ENCODE measurements at regions not wholly inside any gene's neighbourhood (a gene's known extent, or its start where the extent isn't known, plus 50 kb on each side); places are given as distances from the start of the nearest gene placed in this dataset.

- TF ChIP-seq POLR2A (IDR thresholded peaks at IDR 0.05) (no peak), EP300 (IDR thresholded peaks at IDR 0.05; ENCODE audit: low read depth) (no peak), CTCF (IDR thresholded peaks at IDR 0.05) (no peak), POLR2AphosphoS5 (IDR thresholded peaks at IDR 0.05) (no peak)
- Histone ChIP-seq H3K9me3 (no peaks in the 10 kb centered on the region), H3K27ac (peak overlapping the region; percentile 71 to 84 (median 82)), H3K36me3 (no peaks in the 10 kb centered on the region), H3K4me1 (peaks cover 12 to 74% (median 30%) of the 10 kb centered on the region in 4 donors), H3K27me3 (no peaks in the 10 kb centered on the region), H3K4me3 (no peak overlapping the region)
- 83% methylated on average over 2 of the region's 2 CpGs; no CpG with 5 or more reads in 1 of the 2 donors for WGBS, 2 donors (ENCODE audit: low coverage in 1 of 2)
- DNase-seq: no peak
- intact Hi-C loops (cut with DNase I; ENCODE audit: low total_unique reads) (no loop called here), in situ Hi-C loops (cut with MboI; ENCODE audit: low pct_ligation_motif_present in 1 of 4, low pct_unique_long_range_greater_than_20kb in 1 of 4, low sequenced_read_pairs in 3 of 4) (loop anchor here in 1 of 4 donors (25.0 kb wide), 1 partner anchor 383 kb away; no protein-coding TSS in a partner anchor)
Observed at GRCh38 chr2:43104763-43105162, 121.6 kb downstream of the ZFP36L2 start.

- H3K36me3 ChIP-seq: no peaks in the 10 kb centered on the region
- H3K4me3 ChIP-seq: no peak overlapping the region
- no peaks in the 10 kb centered on the region for H3K27me3 ChIP-seq
- peaks cover 12 to 67% (median 30%) of the 10 kb centered on the region in 4 donors for H3K4me1 ChIP-seq
- TF ChIP-seq CTCF (IDR thresholded peaks at IDR 0.05) (no peak), POLR2A (IDR thresholded peaks at IDR 0.05) (no peak), POLR2AphosphoS5 (IDR thresholded peaks at IDR 0.05) (no peak), EP300 (IDR thresholded peaks at IDR 0.05; ENCODE audit: low read depth) (no peak)
- 98 to 100% methylated on average over 1 to 6 of the region's 6 CpGs for WGBS, 2 donors (ENCODE audit: low coverage in 1 of 2)
- no peak overlapping the region for H3K27ac ChIP-seq
- intact Hi-C loops (cut with DNase I; ENCODE audit: low total_unique reads) (no loop called here), in situ Hi-C loops (cut with MboI; ENCODE audit: low pct_ligation_motif_present in 1 of 4, low pct_unique_long_range_greater_than_20kb in 1 of 4, low sequenced_read_pairs in 3 of 4) (loop anchor here in 1 of 4 donors (25.0 kb wide), 1 partner anchor 383 kb away; no protein-coding TSS in a partner anchor)
- H3K9me3 ChIP-seq: no peaks in the 10 kb centered on the region
- no peak for DNase-seq
Observed at GRCh38 chr2:43104106-43104505, 122.3 kb downstream of the ZFP36L2 start.

GRCh38 chr2:43103093-43103404 lies 123.4 kb downstream of the ZFP36L2 start:
- Histone ChIP-seq H3K27ac (peak overlapping the region; percentile 68 to 82 (median 78)), H3K36me3 (no peaks in the 10 kb centered on the region), H3K4me1 (peaks cover 12 to 57% (median 27%) of the 10 kb centered on the region in 4 donors), H3K9me3 (no peaks in the 10 kb centered on the region), H3K4me3 (no peak overlapping the region), H3K27me3 (no peaks in the 10 kb centered on the region)
- TF ChIP-seq POLR2AphosphoS5 (IDR thresholded peaks at IDR 0.05): no peak
- no peak for TF ChIP-seq POLR2A (IDR thresholded peaks at IDR 0.05)
- DNase-seq: no peak
- 85 to 93% methylated on average over 3 of the region's 3 CpGs for WGBS, 2 donors (ENCODE audit: low coverage in 1 of 2)
- intact Hi-C loops (cut with DNase I; ENCODE audit: low total_unique reads) (no loop called here), in situ Hi-C loops (cut with MboI; ENCODE audit: low pct_ligation_motif_present in 1 of 4, low pct_unique_long_range_greater_than_20kb in 1 of 4, low sequenced_read_pairs in 3 of 4) (loop anchor here in 1 of 4 donors (25.0 kb wide), 1 partner anchor 384 kb away; no protein-coding TSS in a partner anchor)

GRCh38 chr2:43102366-43103092 lies 123.9 kb downstream of the ZFP36L2 start:
- H3K4me3 ChIP-seq: no peak overlapping the region
- H3K9me3 ChIP-seq: no peaks in the 10 kb centered on the region
- H3K4me1 ChIP-seq: peaks cover 12 to 53% (median 27%) of the 10 kb centered on the region in 4 donors
- H3K27me3 ChIP-seq: no peaks in the 10 kb centered on the region
- WGBS, 2 donors (ENCODE audit: low coverage in 1 of 2): 73 to 83% methylated on average over 2 to 9 of the region's 9 CpGs
- DNase-seq: no peak
- TF ChIP-seq POLR2AphosphoS5 (IDR thresholded peaks at IDR 0.05): no peak
- TF ChIP-seq POLR2A (IDR thresholded peaks at IDR 0.05): no peak
- TF ChIP-seq CTCF (IDR thresholded peaks at IDR 0.05): no peak
- no peak for TF ChIP-seq EP300 (IDR thresholded peaks at IDR 0.05; ENCODE audit: low read depth)
- H3K36me3 ChIP-seq: no peaks in the 10 kb centered on the region
- intact Hi-C loops (cut with DNase I; ENCODE audit: low total_unique reads): no loop called here
- in situ Hi-C loops (cut with MboI; ENCODE audit: low pct_ligation_motif_present in 1 of 4, low pct_unique_long_range_greater_than_20kb in 1 of 4, low sequenced_read_pairs in 3 of 4): loop anchor here in 1 of 4 donors (25.0 kb wide), 1 partner anchor 385 kb away; no protein-coding TSS in a partner anchor
- peak overlapping the region; percentile 68 to 82 (median 78) for H3K27ac ChIP-seq

Data from transverse colon (tissue), 4 donors.